VCaP (cell line): ENCODE measurements at regions not wholly inside any gene's neighbourhood (a gene's known extent, or its start where the extent isn't known, plus 50 kb on each side); places are given as distances from the start of the nearest gene placed in this dataset.

Experiments
- H3K27ac ChIP-seq: fragments of 450-650 bp; 2 replicates; pipeline ENCODE4 v1.5.1; 2017
- TF ChIP-seq, protein P1 (sequence below): fragments of 450-650 bp; conservative IDR thresholded peaks from 2 replicates; pipeline ENCODE4 v1.5.1; 2017; ENCODE audit warnings: mild to moderate bottlenecking, moderate library complexity

DNA sequence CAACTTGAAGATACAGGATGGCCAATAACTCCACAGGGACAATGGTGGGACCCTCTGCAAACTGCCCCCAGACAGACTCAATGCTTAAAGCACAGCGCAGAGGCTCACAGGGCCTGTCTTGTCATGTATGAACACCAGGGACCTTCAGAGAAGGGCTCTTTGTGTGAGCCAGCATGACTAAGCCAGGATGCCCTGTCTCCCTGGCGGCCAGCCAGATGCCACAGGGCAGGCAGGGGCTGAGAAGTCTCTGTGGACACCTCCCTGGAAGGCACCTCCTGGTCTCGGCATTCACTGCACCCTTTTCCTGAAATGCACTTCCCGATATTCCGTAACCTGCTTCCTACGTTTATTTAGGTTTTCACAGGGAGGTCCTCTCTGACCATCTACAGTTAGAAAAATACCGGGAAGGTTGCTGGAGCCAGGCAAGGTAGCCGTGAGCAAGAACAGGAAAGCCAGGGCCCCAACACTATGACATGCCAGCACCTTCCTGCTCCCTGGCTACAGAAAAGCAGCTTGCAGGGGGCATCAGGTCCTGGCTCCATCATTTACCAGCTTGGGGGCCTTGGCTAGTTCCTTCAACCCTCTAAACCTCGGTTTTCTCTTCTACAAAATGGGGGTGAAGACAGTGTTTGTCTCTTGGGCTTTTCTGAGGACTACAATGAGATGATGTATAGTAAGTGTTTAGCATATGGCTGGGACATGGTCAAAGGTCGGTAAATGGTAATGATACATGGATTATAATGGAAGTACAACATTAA lies 65.0 kb downstream of the PITPNM2 start:
- TF ChIP-seq, protein P1, sequence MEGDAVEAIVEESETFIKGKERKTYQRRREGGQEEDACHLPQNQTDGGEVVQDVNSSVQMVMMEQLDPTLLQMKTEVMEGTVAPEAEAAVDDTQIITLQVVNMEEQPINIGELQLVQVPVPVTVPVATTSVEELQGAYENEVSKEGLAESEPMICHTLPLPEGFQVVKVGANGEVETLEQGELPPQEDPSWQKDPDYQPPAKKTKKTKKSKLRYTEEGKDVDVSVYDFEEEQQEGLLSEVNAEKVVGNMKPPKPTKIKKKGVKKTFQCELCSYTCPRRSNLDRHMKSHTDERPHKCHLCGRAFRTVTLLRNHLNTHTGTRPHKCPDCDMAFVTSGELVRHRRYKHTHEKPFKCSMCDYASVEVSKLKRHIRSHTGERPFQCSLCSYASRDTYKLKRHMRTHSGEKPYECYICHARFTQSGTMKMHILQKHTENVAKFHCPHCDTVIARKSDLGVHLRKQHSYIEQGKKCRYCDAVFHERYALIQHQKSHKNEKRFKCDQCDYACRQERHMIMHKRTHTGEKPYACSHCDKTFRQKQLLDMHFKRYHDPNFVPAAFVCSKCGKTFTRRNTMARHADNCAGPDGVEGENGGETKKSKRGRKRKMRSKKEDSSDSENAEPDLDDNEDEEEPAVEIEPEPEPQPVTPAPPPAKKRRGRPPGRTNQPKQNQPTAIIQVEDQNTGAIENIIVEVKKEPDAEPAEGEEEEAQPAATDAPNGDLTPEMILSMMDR: no peak
- no peak overlapping the region for H3K27ac ChIP-seq

DNA sequence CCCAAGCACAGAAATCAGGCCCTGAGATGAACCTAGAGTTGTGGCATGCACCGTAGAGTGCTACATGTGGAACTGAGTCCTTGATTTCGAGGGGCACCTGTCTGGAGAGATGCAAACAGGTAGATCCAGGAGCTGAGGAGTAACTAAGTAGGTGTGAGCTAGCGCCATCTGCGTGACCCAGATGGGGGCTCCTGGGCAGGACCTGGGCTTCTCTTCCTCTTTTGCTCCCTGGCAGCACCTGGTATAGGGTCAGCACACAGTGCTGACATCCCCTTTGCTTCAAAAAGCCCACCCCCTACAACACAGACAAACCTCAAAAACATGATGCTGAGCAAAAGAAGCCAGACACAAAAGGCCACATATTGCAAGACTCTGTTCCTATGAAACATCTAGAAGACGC lies 65.8 kb downstream of the PITPNM2 start:
- H3K27ac ChIP-seq: no peak overlapping the region

DNA sequence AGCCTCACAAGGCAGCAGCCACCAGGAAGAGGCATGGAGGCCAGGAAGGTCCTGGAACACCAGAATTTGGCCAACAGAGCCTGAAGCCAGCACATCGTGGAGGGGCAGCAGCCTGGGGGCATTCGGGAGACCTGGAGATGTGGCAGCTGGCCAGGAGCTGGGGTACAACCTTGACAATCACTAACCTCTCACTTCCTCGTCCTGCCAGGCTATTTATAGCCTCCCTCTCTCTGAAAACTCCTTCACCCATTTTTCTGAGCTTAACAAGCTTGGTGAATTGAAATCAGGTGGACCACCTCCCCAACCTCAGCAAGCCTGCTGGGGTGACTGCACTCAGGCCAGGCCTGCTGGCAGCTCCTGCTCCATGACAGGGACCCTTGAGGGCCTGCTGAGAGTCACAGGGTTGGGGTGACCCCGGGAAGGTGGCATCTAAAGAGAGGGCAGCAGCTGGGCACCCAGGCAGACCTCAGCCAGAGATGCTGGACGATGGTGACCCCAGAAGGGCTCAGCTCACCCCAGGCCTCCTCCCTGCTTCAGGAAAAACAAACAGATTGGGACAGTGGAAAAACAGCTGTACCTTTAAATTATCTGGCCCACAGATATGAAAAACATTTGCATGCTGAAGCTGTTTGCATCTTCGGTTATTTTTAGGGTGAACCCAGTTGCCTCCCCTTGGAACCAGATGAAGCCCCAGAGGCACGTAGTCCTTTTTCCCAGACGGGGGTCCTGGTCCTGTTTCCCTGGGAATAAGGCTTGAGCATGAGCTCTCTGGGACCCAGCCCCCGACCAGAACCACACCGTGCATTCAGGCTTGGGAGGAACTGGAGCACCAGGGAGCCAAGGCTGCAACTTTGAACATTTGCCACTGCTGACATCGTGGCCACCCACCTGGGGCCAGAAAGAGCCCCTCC lies 67.0 kb downstream of the PITPNM2 start:
- TF ChIP-seq, protein P1: no peak
- H3K27ac ChIP-seq: no peak overlapping the region

More for the DNA sequence above, 65.8 kb downstream of the PITPNM2 start:
- TF ChIP-seq, protein P1: no peak

DNA sequence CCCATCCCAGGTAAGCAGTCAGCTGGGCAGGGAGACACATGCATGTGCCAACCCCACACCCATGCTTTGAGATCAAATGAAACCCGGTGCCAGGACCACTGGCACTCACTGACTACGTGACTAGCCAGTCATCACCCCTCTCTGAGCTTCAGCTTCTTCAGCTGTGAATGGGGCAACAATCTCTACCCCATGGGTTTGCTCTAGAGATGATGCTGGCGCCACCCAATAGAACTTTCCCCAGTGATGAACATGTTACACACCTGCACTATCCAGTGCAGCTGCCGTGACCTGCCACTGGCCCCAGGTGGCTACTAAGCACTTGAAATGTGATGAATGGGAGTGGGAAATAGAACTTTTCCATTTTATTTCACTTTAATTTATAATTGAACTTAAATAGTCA lies 70.3 kb downstream of the PITPNM2 start:
- TF ChIP-seq, protein P1: no peak

DNA sequence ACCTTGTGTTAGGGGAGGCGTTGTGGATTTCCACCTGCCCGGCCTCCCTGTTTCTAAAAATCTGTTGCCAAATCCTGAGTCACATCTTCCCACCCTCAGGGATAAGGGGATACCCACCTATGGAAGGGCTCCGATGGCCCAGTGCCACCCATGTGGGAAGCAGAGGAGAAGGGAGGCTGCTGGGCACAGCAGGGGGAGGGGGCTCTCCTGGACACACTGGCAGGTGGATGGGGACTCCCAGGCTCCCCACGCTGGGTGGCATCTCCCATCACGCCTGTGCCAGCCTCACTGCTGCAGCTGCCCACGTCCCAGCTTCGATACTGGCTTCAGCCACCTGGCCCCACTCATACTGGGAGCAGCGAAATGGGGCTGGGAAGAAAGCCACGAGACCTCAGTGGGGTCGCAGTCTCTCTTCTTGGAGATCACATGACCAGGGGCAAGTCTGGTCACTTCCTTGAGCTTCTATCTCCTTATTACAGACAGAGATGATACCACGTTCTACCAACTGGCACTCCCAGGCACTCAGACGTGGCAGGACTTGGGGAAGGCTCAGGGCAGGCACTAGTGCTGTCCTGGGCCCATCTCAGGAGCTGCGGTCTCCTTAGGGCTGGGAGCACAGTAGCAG lies 72.2 kb downstream of the PITPNM2 start:
- TF ChIP-seq, protein P1: no peak
- H3K27ac ChIP-seq: no peak overlapping the region

More for the DNA sequence above, 70.3 kb downstream of the PITPNM2 start:
- no peak overlapping the region for H3K27ac ChIP-seq

DNA sequence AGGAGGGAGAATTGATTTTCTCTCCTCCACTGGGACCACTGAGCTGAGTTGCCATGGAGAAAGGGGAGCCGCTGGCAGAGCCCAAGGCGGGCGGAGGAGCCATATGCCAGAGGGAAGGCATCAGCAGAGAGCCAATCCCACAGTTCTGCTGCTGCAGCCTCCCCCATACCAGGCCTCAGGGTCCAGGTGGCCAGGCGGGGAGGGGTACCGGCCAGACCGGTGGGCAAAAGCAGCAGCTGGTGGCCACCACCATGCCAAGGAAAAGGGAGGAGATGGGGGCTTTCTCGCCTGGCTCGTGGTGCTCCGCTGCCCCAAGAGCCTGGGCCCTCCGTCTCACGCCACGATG lies 72.8 kb downstream of the PITPNM2 start:
- TF ChIP-seq, protein P1: no peak
- H3K27ac ChIP-seq: no peak overlapping the region
